Renal cortex interstitium (tissue), 11 donors: ENCODE measurements at regions not wholly inside any gene's neighbourhood (a gene's known extent, or its start where the extent isn't known, plus 50 kb on each side); places are given as distances from the start of the nearest gene placed in this dataset.

Source experiments
- DNase-seq, 11 donors: peaks; one replicate each; pipeline ENCODE4 v3.0.0-alpha.2; 2013; ENCODE audit warnings: low read depth in 9 of 11, low spot score in 4 of 11; ENCODE audit errors: extremely low read depth in 1 of 11

- DNase-seq = no peak
These were observed 273.9 kb upstream of the CHD6 start for GRCh38 chr20:41892031-41892430.

GRCh38 chr20:41889844-41890224 lies 271.7 kb upstream of the CHD6 start:
- DNase-seq = no peak

DNA sequence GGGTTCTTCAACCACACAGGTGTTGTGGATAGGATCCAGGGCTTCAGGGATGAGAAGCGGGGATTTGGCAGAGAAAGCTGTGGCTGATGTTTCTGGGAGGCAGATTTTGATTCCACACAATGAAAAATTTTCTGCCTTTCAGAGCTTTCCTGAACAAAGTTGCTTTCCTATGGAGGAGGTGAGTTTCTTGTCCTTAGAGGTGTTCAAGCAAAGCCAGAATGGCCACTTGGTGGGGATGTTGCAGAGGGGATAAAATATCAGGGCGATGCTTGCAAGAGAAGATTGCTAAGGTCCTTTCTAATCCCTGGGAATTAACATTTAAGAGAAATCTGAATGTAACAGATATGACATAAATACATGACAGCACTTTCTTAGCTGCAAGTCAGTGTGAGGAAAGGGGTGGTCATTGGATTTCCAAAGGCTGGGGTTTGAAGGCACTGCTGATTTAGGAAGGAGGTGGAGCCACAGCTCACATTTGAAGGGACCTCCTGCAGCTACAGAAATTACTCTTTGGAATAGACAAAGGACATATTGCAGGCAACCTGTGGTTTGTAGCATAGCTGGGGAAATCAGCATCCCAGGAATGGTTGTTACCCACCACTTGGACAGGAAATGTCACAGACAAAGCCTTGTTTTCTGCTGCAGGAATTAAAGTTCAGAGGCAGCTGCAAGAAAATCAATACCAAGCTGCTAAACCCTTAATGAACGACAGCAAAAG lies 271.1 kb upstream of the CHD6 start:
- DNase-seq = no peak

DNA sequence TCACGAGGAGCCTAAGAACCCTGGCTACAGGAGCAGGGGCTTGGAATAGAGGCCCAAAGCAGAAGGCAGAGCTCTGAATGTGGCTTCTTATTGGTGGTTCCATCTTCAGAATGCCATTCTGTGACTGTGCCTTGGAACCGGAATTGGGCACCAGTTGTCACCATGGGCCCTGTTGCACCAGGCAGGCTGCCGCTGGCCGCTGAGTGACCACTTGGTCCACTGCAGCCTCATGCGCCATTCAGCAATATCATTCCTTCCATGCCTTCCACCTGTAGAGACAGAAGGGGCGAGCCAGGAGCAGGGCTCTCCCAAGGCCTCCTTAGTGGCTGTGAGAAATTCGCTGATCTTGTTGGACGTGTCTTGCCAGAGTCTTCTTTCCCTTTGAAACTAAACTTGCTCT lies 270.3 kb upstream of the CHD6 start:
- no peak for DNase-seq

- no peak for DNase-seq
These were observed 269.3 kb upstream of the CHD6 start for GRCh38 chr20:41887500-41887899.

- no peak for DNase-seq
These were observed 263.4 kb upstream of the CHD6 start for GRCh38 chr20:41881466-41882046.

DNA sequence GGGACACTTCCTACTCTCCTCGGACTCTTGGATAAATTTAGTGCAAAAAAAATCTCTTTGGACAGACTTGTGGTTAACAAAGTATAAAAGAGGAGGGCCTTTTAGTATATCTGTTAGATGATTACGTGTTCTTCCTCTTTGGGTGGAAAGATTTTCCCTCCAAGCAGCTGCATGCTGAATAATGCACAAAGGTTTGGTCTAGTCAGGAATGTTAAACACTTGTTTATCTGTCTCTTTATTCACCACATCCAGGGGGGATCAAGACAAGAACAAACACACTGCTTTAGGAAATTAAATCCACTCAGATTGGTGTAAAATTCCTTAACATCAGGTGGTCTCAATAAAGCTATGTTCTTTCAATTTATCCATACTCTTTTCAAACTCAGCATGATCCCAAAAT lies 260.9 kb upstream of the CHD6 start:
- no peak for DNase-seq

- no peak for DNase-seq
These were observed 259.7 kb upstream of the CHD6 start for GRCh38 chr20:41877911-41878310.

DNA sequence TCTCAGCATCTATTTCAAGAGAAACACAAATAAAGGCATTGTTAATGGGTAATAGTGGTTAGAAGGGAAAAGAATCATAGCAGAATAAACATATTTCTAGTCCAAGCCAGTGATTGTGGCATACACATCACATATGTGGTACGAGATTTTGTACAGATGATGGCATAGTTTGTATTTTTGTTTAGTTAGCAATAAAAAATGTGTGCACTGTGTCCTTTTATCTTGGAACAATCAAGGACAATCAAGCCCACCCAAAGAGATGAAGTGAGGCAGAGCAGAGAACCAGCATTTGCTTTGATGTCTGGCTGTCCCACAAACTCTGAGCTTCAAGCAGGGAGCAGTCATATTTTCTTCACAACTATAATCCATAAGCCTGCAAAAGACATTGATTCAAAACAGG lies 256.5 kb upstream of the CHD6 start:
- no peak for DNase-seq

DNA sequence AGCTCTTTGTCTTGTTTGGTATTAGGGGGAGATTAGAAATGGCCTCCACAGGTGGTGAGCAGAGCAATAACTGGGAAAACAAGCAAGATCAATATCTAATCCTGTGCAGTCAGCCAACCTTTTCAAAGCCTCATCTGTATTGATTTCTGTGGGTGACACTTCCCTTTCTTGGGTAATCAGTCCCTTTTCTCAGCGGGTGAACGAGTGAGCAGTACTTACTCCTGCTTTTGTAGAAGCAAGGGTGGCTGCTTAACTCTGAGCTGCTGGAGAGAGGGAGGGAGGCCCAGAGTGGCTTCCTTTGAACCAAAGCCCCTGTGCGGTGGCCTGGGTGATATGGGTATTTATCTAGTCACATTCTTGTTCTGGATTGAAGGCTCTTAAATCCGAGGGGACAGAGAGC lies 254.8 kb upstream of the CHD6 start:
- no peak for DNase-seq

DNA sequence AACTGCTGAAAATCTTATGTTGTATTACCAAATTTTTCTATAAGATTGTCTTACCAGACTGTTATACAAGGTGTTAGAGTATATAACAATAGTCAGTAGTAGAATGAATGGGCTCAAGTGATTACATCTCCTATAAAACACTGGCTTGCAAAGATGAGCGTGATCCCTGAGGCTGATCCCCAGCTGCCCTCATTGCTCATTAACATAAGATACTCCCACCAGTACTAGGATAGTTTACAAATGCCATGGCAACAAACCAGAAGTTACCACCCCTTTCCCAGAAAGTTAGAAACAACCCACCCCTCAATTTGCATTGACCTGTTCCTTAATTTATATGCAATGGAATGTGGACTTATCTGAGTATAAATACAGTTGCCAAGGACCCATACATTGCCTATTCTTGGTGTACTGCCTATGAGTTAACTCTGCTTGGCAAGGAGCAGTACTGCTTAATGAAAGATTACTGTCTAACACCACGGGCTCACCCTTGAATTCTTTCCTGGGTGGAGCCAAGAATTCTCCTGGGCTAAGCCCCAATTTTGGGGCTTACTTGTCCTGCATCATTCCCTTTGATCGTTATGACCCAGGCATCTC lies 252.8 kb upstream of the CHD6 start:
- DNase-seq = no peak

GRCh38 chr20:41869261-41869660 lies 251.1 kb upstream of the CHD6 start:
- DNase-seq = no peak

- no peak for DNase-seq
These were observed 247.8 kb upstream of the CHD6 start for GRCh38 chr20:41865938-41866337.

DNA sequence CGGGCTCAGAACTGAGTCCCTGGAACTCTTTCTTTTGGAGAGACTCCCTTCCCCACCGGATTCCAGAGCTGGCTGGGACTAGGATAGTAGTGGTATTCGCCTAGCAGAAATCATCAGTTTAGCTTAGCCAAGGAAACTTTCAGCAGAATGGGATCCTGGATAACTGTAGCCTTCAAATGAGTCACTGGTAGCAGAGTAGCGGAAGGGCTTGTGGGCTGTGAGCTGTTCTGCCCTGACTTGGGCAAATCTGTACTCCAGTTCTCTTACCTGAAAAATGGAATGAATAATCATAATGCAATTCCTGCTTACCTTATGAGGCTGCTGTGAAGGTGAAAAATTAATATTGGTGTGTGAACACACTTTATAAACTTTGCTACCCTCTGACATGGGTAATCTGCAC lies 244.3 kb upstream of the CHD6 start:
- no peak for DNase-seq

DNA sequence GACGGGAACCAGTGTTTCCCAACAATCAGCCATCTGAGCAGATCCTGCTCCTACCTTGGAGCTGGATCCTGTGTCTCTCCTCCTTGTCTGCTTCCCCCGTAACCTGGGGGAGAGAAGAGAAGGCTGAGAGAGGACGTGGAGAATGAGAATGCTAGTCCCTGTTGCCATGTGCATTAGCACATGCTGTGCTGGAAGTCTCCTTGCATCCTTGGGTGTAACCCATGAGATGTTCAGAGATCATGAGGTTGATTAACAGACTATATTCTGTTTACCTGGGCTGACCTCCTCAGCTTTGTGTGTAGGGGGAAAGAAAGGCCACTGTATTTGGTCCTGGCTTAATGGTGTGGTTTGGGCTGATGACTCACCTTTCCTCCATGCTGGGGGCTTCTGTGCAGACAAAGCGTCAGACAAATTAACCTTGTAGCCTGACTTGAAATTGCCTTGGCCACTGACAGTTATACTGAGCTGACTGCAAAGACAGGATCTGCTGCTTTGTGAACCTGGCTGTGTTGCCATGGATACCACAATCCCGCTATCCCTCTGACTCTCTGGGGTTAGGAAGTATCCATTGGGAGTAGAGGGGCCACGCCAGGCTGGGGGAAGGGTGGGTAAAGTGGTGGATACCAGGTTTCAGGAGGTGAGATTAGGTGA lies 243.7 kb upstream of the CHD6 start:
- DNase-seq = no peak

DNA sequence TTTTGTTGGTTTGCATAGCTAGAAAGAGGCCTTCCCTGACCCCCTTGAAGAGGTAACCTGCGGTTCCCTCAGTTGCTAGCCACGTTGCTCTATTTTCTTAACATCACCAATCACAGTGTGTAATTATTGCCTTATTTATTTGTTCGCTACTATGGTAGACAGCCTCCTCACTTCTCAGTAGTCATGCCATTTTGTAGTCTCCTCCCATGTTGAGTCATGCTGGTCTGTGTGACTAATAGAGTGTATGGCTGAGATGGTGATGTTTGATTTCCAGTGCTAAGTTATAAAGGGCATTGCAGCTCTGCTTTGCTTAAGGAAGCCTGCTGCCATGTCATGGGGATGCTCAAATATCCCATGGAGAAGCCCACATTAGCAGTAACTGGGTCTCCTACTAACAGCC lies 236.6 kb upstream of the CHD6 start:
- no peak for DNase-seq

GRCh38 chr20:41853806-41854205 lies 235.6 kb upstream of the CHD6 start:
- DNase-seq = peak in 1 of 11 donors; percentile 5

- DNase-seq = no peak
These were observed 230.0 kb upstream of the CHD6 start for GRCh38 chr20:41848180-41848579.

- DNase-seq = no peak
These were observed 219.6 kb upstream of the CHD6 start for GRCh38 chr20:41837669-41838224.

- DNase-seq = no peak
These were observed 215.6 kb upstream of the CHD6 start for GRCh38 chr20:41833739-41834138.
